ENCODE measurements at regions not wholly inside any gene's neighbourhood (a gene's known extent, or its start where the extent isn't known, plus 50 kb on each side); places are given as distances from the start of the nearest gene placed in this dataset.
A peak's percentile ranks its signal among the peaks of the same experiment; 100 is the strongest.

DNA sequence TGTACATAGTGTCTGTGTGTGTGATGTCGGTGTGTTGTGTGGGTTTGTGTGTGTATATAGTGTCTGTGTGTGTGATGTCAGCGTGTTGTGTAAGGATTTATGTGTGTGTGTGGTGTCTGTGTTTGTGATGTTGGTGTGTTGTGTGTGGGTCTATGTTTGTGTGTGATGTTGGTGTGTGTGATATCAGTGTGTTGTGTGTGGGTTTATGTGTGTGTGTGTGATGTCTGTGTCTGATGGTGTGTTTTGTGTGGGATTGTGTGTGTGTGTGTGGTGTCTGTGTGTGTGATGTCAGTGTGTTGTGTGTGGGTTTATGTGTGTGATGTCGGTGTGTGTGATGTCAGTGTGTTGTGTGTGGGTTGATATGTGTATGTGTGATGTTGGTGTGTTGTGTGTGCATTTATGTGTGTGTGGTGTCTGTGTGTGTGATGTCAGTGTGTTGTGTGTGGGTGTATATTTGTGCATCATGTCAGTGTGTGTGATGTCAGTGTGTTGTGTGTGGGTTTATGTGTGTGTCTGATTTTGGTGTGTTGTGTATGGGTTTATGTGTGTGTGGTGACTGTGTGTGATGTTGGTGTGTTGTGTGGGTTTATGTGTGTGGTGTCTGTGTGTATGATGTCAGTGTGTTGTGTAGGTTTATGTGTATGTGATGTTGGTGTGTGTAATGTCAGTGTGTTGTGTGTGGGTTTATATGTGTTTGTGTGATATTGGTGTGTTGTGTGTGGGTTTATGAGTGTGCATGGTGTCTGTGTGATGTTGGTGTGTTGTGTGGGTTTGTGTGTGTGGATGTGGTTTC, 102.4 kb upstream of the CD93 start:
- Histone ChIP-seq H3K79me2 (ENCODE audit: control insufficient read depth, insufficient read depth, low read length) (no peaks in the 10 kb centered on the region), H4K20me1 (ENCODE audit: control insufficient read depth, extremely low read depth, insufficient read depth, low read length) (no peaks in the 10 kb centered on the region), H3K4me2 (ENCODE audit: control insufficient read depth, extremely low read depth, insufficient read depth, low read depth, low read length) (no peak overlapping the region), H3K27ac (ENCODE audit: control insufficient read depth, insufficient read depth, low read length) (no peak overlapping the region), H3K4me3 (ENCODE audit: control insufficient read depth in 2 of 3, extremely low read depth in 1 of 3, insufficient read depth in 2 of 3, low read depth in 1 of 3, low read length in 3 of 3) (no peak overlapping the region), H2AFZ (ENCODE audit: control insufficient read depth, low read length) (no peak overlapping the region), H3K4me1 (ENCODE audit: control insufficient read depth, extremely low read depth, insufficient read depth, low read length) (peaks cover 2% of the 10 kb centered on the region), H3K36me3 (ENCODE audit: control insufficient read depth in 2 of 2, extremely low read depth in 1 of 2, insufficient read depth in 2 of 2, low read length in 2 of 2) (no peaks in the 10 kb centered on the region), H3K27me3 (ENCODE audit: control insufficient read depth, extremely low read depth, insufficient read depth, low read length) (no peaks in the 10 kb centered on the region), H3K9me1 (ENCODE audit: control insufficient read depth, extremely low read depth, insufficient read depth, low read length) (no peaks in the 10 kb centered on the region), H3K9me3 (ENCODE audit: control insufficient read depth, low read depth, low read length) (no peaks in the 10 kb centered on the region), H3K9ac (ENCODE audit: control insufficient read depth, extremely low read depth, insufficient read depth, low read length) (no peak overlapping the region)
- DNase-seq (ENCODE audit: low read depth, low spot score), result no peak
- no peak for TF ChIP-seq EZH2 (IDR thresholded peaks at IDR 0.05; ENCODE audit: low read length)
- TF ChIP-seq, protein P1, sequence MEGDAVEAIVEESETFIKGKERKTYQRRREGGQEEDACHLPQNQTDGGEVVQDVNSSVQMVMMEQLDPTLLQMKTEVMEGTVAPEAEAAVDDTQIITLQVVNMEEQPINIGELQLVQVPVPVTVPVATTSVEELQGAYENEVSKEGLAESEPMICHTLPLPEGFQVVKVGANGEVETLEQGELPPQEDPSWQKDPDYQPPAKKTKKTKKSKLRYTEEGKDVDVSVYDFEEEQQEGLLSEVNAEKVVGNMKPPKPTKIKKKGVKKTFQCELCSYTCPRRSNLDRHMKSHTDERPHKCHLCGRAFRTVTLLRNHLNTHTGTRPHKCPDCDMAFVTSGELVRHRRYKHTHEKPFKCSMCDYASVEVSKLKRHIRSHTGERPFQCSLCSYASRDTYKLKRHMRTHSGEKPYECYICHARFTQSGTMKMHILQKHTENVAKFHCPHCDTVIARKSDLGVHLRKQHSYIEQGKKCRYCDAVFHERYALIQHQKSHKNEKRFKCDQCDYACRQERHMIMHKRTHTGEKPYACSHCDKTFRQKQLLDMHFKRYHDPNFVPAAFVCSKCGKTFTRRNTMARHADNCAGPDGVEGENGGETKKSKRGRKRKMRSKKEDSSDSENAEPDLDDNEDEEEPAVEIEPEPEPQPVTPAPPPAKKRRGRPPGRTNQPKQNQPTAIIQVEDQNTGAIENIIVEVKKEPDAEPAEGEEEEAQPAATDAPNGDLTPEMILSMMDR (optimal IDR thresholded peaks at IDR 0.05 in 1 of 3, IDR thresholded peaks at IDR 0.05 in 1 of 3, conservative IDR thresholded peaks at IDR 0.05 in 1 of 3; ENCODE audit: extremely low read depth in 1 of 3, insufficient read depth in 2 of 3, low read length in 3 of 3), result no peak
- dilution Hi-C loops (cut with MboI; ENCODE audit: extremely low pct_ligation_motif_present, low sequenced_read_pairs), result loop anchor here (25.0 kb wide), 1 partner anchor 151 kb away; the partner anchor contains the start of genes SSTR4 and THBD
- peak; percentile 32 for FAIRE-seq

DNA sequence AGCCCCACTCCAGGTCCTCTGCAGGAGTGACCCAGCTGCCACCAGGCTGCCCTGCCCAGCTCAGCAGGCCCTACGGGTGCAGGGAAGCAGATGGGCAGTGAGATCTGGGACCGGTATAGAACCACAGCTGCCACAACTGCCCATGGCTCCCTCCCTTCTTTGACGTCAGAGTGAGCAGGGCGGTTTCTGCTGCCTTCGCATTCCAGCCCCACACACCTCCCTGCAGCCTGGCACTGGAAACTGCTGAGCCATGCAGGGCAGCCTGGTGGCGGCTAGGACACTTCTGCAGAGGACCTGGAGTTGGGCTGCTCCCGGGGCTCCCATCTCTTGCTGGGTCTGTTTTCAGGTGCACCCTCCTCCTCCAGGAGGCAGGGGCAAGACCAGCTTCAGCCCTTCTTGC, 101.6 kb upstream of the CD93 start:
- Histone ChIP-seq H3K9me3 (ENCODE audit: control insufficient read depth, low read depth, low read length) (no peaks in the 10 kb centered on the region), H3K27ac (ENCODE audit: control insufficient read depth, insufficient read depth, low read length) (no peak overlapping the region), H3K79me2 (ENCODE audit: control insufficient read depth, insufficient read depth, low read length) (no peaks in the 10 kb centered on the region), H3K27me3 (ENCODE audit: control insufficient read depth, extremely low read depth, insufficient read depth, low read length) (no peaks in the 10 kb centered on the region), H3K36me3 (ENCODE audit: control insufficient read depth in 2 of 2, extremely low read depth in 1 of 2, insufficient read depth in 2 of 2, low read length in 2 of 2) (no peaks in the 10 kb centered on the region), H3K9ac (ENCODE audit: control insufficient read depth, extremely low read depth, insufficient read depth, low read length) (no peak overlapping the region), H3K4me2 (ENCODE audit: control insufficient read depth, extremely low read depth, insufficient read depth, low read depth, low read length) (no peak overlapping the region), H4K20me1 (ENCODE audit: control insufficient read depth, extremely low read depth, insufficient read depth, low read length) (no peaks in the 10 kb centered on the region), H3K4me3 (ENCODE audit: control insufficient read depth in 2 of 3, extremely low read depth in 1 of 3, insufficient read depth in 2 of 3, low read depth in 1 of 3, low read length in 3 of 3) (no peak overlapping the region), H3K9me1 (ENCODE audit: control insufficient read depth, extremely low read depth, insufficient read depth, low read length) (no peaks in the 10 kb centered on the region), H2AFZ (ENCODE audit: control insufficient read depth, low read length) (no peak overlapping the region), H3K4me1 (ENCODE audit: control insufficient read depth, extremely low read depth, insufficient read depth, low read length) (no peaks in the 10 kb centered on the region)
- TF ChIP-seq, protein P1 (optimal IDR thresholded peaks at IDR 0.05 in 1 of 3, IDR thresholded peaks at IDR 0.05 in 1 of 3, conservative IDR thresholded peaks at IDR 0.05 in 1 of 3; ENCODE audit: extremely low read depth in 1 of 3, insufficient read depth in 2 of 3, low read length in 3 of 3), result peak in 1 of 3 experiments; percentile 22
- no peak for TF ChIP-seq EZH2 (IDR thresholded peaks at IDR 0.05; ENCODE audit: low read length)
- DNase-seq (ENCODE audit: low read depth, low spot score) (no peak), FAIRE-seq (no peak)
- dilution Hi-C loops (cut with MboI; ENCODE audit: extremely low pct_ligation_motif_present, low sequenced_read_pairs), result loop anchor here (25.0 kb wide), 1 partner anchor 150 kb away; the partner anchor contains the start of genes SSTR4 and THBD

Measured in keratinocyte (primary cell).